ENCODE measurements at regions not wholly inside any gene's neighbourhood (a gene's known extent, or its start where the extent isn't known, plus 50 kb on each side); places are given as distances from the start of the nearest gene placed in this dataset.

DNA sequence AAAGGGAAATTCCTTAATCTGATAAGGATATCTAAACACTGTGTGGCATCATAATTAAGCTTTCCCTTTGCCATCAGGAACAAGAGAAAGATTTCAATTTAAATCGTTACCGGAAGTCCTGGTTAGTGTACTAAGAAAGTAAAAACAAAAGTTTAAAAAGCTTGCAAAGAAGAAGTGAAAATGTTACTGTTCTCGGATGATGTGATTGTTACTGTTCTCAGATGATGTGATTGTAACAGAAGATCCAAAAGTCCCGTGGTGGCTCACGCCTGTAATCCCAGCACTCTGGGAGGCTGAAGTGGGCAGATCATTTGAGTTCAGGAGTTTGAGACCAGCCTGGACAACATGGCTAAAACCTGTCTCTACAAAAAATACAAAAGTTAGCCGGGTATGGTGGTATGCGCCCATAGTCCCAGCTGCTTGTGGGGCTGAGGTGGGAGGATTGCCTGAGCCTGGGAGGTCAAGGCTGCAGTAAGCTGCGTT is 62.5 kb downstream of the RGS12 start:
- Mint-ChIP-seq H3K4me1 (peaks cover 2% of the 10 kb centered on the region), H3K9me3 (ENCODE audit: low read depth) (no peaks in the 10 kb centered on the region), H3K4me3 (no peak overlapping the region), H3K27ac (no peak overlapping the region), H3K27me3 (peaks cover 21% of the 10 kb centered on the region), H3K36me3 (no peaks in the 10 kb centered on the region)
- CTCF ChIA-PET: interaction anchor here (0.6 to 2.9 kb wide), 3 partner anchors 10 to 125 kb away, joined by 3 to 17 read pairs (median 6); no protein-coding TSS in a partner anchor
- DNase-seq (no peak), ATAC-seq (no peak)

GRCh38 chr4:3358656-3359055 is 65.8 kb downstream of the RGS12 start:
- Mint-ChIP-seq H3K27me3 (peaks cover 21% of the 10 kb centered on the region), H3K27ac (no peak overlapping the region), H3K4me1 (peaks cover 2% of the 10 kb centered on the region), H3K36me3 (no peaks in the 10 kb centered on the region), H3K9me3 (ENCODE audit: low read depth) (no peaks in the 10 kb centered on the region), H3K4me3 (no peak overlapping the region)
- ATAC-seq (no peak), DNase-seq (no peak)
- CTCF ChIA-PET: no interaction called here

DNA sequence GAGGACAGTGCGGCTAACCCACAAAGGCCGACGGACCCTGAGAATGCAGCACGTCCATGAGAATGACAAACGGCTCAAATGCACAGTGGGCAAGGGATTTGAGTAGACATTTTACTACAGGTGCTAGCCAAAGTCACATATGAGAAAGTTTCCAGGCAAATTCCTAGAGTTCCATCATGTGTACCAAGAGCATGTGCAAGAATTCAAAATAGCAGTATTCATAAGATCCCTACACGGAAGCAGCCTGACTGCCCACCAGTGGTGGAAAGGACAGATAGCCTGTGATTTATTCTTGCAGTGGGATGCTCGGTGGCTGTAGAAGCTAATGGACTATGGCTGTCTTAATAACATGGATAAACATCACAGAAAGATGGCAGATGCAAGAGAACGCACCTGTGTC is 68.0 kb downstream of the RGS12 start:
- CTCF ChIA-PET: no interaction called here

DNA sequence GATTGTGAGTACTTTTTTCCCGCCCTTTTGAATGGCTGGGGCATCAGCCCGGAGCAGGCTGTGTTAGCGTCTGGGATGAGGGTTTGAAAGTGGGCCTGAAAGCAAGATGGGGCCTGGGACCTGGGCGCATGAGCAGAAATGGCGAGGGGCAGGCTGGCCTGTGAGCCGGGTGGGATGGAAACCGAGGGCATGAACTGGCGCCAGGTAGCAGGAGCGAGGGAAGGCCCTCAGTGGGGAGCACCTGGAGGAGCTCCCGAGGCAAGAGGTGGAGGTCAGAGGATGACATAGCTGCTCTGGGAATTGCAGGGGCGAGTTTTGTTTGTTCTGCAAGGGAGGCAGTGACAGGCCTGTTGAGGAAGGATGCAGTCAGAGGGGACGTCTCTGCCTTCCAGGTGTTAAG is 68.6 kb downstream of the RGS12 start:
- CTCF ChIA-PET: no interaction called here

More for the DNA sequence above, 68.0 kb downstream of the RGS12 start:
- DNase-seq (no peak), ATAC-seq (no peak)
- H3K27me3 Mint-ChIP-seq: peaks cover 17% of the 10 kb centered on the region
- no peak overlapping the region for H3K4me3 Mint-ChIP-seq
- H3K9me3 Mint-ChIP-seq (ENCODE audit: low read depth): no peaks in the 10 kb centered on the region
- no peaks in the 10 kb centered on the region for H3K36me3 Mint-ChIP-seq
- H3K4me1 Mint-ChIP-seq: no peaks in the 10 kb centered on the region
- H3K27ac Mint-ChIP-seq: no peak overlapping the region

GRCh38 chr4:3361896-3362295 is 69.1 kb downstream of the RGS12 start:
- Mint-ChIP-seq H3K36me3 (no peaks in the 10 kb centered on the region), H3K9me3 (ENCODE audit: low read depth) (no peaks in the 10 kb centered on the region), H3K4me1 (no peaks in the 10 kb centered on the region), H3K4me3 (no peak overlapping the region), H3K27me3 (peaks cover 12% of the 10 kb centered on the region), H3K27ac (no peak overlapping the region)
- CTCF ChIA-PET: no interaction called here
- ATAC-seq (no peak), DNase-seq (peak; percentile 38)

More for the DNA sequence above, 68.6 kb downstream of the RGS12 start:
- peaks cover 17% of the 10 kb centered on the region for H3K27me3 Mint-ChIP-seq
- no peaks in the 10 kb centered on the region for H3K9me3 Mint-ChIP-seq (ENCODE audit: low read depth)
- DNase-seq (peak; percentile 30), ATAC-seq (no peak)
- no peaks in the 10 kb centered on the region for H3K36me3 Mint-ChIP-seq
- no peak overlapping the region for H3K4me3 Mint-ChIP-seq
- H3K4me1 Mint-ChIP-seq: no peaks in the 10 kb centered on the region
- no peak overlapping the region for H3K27ac Mint-ChIP-seq

DNA sequence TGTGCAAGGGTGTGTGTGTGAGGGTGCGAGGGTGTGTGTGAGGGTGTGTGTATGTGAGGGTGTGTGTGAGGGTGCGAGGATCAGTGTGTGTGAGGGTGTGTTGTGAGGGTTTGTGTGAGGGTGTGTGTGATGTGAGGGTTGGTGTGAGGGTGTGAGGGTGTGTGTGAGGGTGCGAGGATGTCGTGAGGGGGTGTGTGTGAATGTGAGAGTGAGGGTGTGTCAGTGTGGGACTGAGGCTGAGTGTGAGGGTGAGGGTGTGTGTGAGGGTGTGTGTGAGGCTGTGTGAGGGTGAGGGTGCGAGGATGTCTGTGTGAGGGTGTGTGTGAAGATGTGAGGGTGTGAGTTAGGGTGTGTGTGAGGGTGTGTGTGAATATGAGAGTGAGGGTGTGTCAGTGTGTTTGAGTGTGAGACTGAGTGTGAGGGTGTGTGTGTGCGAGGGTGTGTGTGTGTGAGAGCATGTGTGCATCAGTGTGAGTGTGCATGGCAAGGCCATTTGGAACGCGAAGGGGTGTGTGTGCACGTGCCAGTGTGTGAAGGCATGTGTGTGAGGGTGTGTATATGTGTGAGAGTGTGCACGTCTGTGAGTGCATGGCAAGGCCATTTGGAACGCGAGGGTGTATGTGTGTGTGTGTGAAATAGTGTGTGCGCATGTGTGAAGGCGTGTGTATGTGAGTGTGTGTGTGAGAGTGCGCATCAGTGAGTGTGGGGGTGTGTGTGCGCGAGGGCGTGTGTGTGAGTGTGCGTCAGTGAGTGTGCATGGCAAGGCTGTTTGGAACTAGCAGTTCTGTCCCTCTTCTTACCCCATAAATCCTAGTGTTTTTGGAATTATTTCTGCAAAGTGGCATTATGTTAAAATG is 69.8 kb downstream of the RGS12 start:
- H3K27me3 Mint-ChIP-seq: peaks cover 7% of the 10 kb centered on the region
- no peaks in the 10 kb centered on the region for H3K4me1 Mint-ChIP-seq
- H3K27ac Mint-ChIP-seq: no peak overlapping the region
- no peak overlapping the region for H3K4me3 Mint-ChIP-seq
- H3K9me3 Mint-ChIP-seq (ENCODE audit: low read depth): no peaks in the 10 kb centered on the region
- peak; percentile 23 for ATAC-seq
- no peaks in the 10 kb centered on the region for H3K36me3 Mint-ChIP-seq
- peak; percentile 27 for DNase-seq
- CTCF ChIA-PET: no interaction called here

GRCh38 chr4:3363411-3364141 is 70.8 kb downstream of the RGS12 start:
- H3K9me3 Mint-ChIP-seq (ENCODE audit: low read depth): no peaks in the 10 kb centered on the region
- ATAC-seq (no peak), DNase-seq (peak; percentile 29)
- CTCF ChIA-PET: no interaction called here
- no peaks in the 10 kb centered on the region for H3K36me3 Mint-ChIP-seq
- H3K27ac Mint-ChIP-seq: no peak overlapping the region
- H3K4me3 Mint-ChIP-seq: no peak overlapping the region
- H3K4me1 Mint-ChIP-seq: no peaks in the 10 kb centered on the region
- H3K27me3 Mint-ChIP-seq: peaks cover 9% of the 10 kb centered on the region

GRCh38 chr4:3364199-3364598 is 71.4 kb downstream of the RGS12 start:
- ATAC-seq (no peak), DNase-seq (peak; percentile 34)
- CTCF ChIA-PET: no interaction called here
- Mint-ChIP-seq H3K36me3 (no peaks in the 10 kb centered on the region), H3K4me3 (no peak overlapping the region), H3K9me3 (ENCODE audit: low read depth) (no peaks in the 10 kb centered on the region), H3K27ac (no peak overlapping the region), H3K4me1 (peaks cover 2% of the 10 kb centered on the region), H3K27me3 (peaks cover 13% of the 10 kb centered on the region)

DNA sequence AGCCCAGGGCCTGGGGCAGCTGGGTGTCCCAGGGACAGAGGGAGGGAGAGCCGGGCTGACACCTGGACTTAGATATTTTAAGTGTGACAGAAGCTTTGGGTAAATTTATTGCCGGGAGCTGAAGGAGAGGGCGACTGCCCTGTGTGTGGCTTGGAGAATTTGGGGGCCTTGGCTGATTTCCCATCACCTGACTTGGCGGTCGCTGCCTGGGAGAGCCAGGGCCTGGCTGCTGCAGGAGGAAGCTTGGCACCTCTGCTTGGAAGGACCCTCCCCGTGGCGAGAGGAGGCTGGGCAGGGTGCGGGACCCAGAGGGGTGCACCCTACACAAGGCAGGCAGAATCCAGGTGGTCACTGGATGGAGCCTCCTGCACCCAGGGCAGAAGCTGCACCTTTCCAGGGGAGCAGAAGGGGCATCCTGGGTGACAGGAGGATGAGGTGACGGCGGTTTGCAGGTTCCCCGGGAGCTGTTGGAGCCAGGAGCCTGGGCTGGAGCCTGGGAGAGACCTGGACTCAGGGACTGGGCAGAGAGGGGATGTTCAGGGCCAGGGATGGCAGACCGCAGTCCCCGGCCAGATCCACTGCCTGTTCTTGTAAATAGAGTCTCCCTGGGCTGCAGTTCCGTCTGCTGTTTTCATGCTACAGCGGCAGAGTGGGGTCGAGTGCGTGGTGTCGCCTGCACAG is 72.0 kb downstream of the RGS12 start:
- Mint-ChIP-seq H3K27me3 (peaks cover 19% of the 10 kb centered on the region), H3K9me3 (ENCODE audit: low read depth) (no peaks in the 10 kb centered on the region), H3K27ac (no peak overlapping the region), H3K36me3 (no peaks in the 10 kb centered on the region), H3K4me1 (peaks cover 7% of the 10 kb centered on the region), H3K4me3 (no peak overlapping the region)
- ATAC-seq: no peak
- CTCF ChIA-PET: no interaction called here
- DNase-seq: peak; percentile 22

DNA sequence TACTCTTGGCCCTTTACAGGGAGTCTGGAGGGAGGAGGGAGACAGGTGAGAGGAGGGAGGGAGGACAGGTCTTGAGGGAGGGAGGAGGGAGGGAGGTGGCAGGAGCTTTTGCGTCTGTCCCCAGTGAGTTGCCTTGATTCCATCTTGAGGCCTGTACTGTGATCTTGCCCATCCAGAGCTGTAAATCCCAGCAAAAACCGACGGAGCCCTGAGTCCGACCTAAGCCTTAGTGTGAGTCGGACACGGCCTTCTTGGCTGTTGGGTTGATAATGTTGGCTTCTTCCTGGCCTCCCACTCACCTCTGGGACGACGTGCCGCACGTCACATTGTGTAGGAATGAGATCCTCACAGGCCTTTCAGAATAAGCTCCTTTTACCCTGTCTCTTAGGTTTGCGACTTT is 72.5 kb downstream of the RGS12 start:
- H3K4me1 Mint-ChIP-seq: peaks cover 11% of the 10 kb centered on the region
- CTCF ChIA-PET: no interaction called here

GRCh38 chr4:3365871-3366842 is 73.3 kb downstream of the RGS12 start:
- DNase-seq (peak; percentile 34), ATAC-seq (no peak)
- Mint-ChIP-seq H3K9me3 (ENCODE audit: low read depth) (no peaks in the 10 kb centered on the region), H3K36me3 (no peaks in the 10 kb centered on the region), H3K4me3 (no peak overlapping the region), H3K4me1 (peaks cover 11% of the 10 kb centered on the region), H3K27me3 (peaks cover 25% of the 10 kb centered on the region), H3K27ac (no peak overlapping the region)
- CTCF ChIA-PET: interaction anchor here (1.0 kb wide), 1 partner anchor 20 kb away, joined by 3 read pairs; no protein-coding TSS in a partner anchor

More for the DNA sequence above, 72.5 kb downstream of the RGS12 start:
- no peaks in the 10 kb centered on the region for H3K36me3 Mint-ChIP-seq
- H3K27me3 Mint-ChIP-seq: peaks cover 19% of the 10 kb centered on the region
- no peaks in the 10 kb centered on the region for H3K9me3 Mint-ChIP-seq (ENCODE audit: low read depth)
- no peak overlapping the region for H3K27ac Mint-ChIP-seq
- no peak overlapping the region for H3K4me3 Mint-ChIP-seq
- peak; percentile 21 for DNase-seq
- ATAC-seq: no peak

DNA sequence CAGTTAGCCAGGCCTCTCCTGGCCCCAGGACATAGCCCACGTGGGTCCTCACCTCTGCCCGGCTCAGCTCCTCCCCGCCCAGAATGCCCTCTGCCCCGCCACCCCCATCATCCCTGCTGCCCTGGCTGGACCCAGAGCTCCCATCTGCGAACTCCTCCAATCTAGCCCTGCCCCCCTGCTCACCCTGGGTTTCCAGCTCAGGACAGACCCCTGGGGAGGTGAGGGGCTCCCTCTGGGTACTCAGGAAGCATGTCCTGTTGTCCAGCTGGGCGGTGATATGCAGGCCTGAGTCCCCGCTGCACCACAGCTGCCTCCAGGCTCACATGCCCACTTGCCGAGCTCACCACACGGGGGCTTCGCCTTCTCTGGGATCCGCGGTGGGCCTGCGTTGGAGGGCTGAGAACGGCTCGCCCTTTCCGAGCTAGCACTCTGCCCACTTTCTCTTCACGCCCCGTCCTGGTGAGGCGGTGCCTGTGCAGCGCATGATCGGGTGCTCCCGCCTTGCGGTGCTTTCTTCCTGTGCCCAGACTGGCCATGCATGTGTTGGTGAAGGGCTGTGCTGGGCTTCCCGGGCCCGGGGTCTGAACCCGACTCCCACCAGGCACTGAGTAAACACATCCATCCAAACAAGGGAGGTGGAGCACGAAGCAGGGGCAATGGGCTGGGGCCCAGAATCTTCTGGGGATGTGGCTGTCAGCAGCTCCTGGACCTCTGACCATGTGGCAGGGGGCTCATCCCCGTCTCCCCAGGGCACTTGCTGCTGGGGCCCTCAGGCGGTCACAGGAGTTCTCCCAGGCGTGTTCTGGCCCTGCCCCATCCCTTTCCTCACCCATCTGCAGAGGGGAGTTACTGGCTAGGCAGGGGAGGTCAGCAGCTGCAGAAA is 74.3 kb downstream of the RGS12 start:
- H3K4me3 Mint-ChIP-seq: no peak overlapping the region
- peaks cover 11% of the 10 kb centered on the region for H3K4me1 Mint-ChIP-seq
- DNase-seq (peak; percentile 37), ATAC-seq (no peak)
- CTCF ChIA-PET: no interaction called here
- H3K27ac Mint-ChIP-seq: no peak overlapping the region
- no peaks in the 10 kb centered on the region for H3K36me3 Mint-ChIP-seq
- H3K27me3 Mint-ChIP-seq: peaks cover 32% of the 10 kb centered on the region
- no peaks in the 10 kb centered on the region for H3K9me3 Mint-ChIP-seq (ENCODE audit: low read depth)
